ENCODE measurements at regions not wholly inside any gene's neighbourhood (a gene's known extent, or its start where the extent isn't known, plus 50 kb on each side); places are given as distances from the start of the nearest gene placed in this dataset.

DNA sequence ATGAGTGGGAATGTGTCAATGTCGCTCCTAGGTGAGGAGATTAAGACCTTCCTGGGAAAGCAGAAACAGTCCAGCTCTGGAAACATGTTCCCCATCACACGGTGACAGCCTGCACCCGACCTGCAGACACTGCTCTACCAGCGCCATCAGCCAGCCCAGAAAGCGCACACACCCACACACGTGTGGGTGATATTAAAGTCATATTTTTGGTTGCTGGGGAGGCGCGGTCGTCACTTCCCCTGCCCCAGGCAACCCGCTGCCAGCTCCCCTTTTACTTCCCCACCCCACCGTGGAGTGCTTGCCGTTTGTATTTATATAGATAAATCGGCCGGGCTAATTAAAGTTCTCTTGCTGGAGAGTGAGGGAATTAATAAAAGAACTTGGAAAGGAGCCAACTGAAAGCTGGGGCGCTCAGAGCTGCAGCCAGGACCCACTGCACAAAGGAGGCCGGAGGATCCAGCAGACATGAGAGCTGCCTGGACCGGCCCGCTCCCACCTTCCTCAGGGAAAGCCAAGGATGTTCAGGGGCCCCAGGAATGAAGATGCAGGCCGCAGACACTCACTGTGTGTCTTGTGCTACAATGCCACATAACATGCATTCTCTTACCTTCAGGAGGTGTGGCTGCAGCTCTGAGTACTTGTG, 145.2 kb upstream of the UNC5B start:
- WGBS (ENCODE audit: insufficient coverage, low coverage, low lambda C conversion rate, missing lambda C conversion rate) = 62% methylated on average over 13 of the region's 19 CpGs
- H3K4me1 ChIP-seq = no peaks in the 10 kb centered on the region
- no peaks in the 10 kb centered on the region for H3K9me3 ChIP-seq
- ATAC-seq = no peak
- TF ChIP-seq POLR2A (IDR thresholded peaks at IDR 0.05) = no peak
- H3K27ac ChIP-seq = no peak overlapping the region
- no peak for DNase-seq
- intact Hi-C loops (cut with DNase I) = no loop called here
- H3K27me3 ChIP-seq = no peaks in the 10 kb centered on the region
- no peak overlapping the region for H3K4me3 ChIP-seq
- no peaks in the 10 kb centered on the region for H3K36me3 ChIP-seq

DNA sequence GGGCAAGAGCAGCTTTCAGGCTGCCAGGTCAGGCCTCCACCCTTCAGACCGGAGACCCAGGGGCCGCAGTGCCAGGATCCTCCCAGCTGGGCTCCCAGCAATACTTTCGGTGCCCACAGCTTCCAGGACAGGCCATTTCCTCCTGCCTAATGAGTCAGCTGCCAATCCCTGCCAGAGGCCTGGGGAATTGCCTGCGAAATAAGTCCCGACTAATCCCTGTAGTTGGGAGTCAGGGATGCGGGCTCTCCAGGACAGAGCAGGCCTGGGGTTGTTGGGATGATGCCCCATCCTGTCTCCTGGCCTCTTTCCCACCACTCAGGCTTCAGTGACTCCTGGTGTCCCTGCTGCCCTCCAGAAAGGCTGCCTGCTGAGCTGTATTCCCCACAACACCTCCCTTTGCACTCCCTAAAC, 143.5 kb upstream of the UNC5B start:
- DNase-seq (no peak), ATAC-seq (no peak)
- H3K27ac ChIP-seq = no peak overlapping the region
- intact Hi-C loops (cut with DNase I) = no loop called here
- H3K4me1 ChIP-seq = no peaks in the 10 kb centered on the region
- H3K9me3 ChIP-seq = no peaks in the 10 kb centered on the region
- no peaks in the 10 kb centered on the region for H3K27me3 ChIP-seq
- no peaks in the 10 kb centered on the region for H3K36me3 ChIP-seq
- WGBS (ENCODE audit: insufficient coverage, low coverage, low lambda C conversion rate, missing lambda C conversion rate) = 76% methylated on average over 2 of the region's 6 CpGs
- TF ChIP-seq, protein P1, sequence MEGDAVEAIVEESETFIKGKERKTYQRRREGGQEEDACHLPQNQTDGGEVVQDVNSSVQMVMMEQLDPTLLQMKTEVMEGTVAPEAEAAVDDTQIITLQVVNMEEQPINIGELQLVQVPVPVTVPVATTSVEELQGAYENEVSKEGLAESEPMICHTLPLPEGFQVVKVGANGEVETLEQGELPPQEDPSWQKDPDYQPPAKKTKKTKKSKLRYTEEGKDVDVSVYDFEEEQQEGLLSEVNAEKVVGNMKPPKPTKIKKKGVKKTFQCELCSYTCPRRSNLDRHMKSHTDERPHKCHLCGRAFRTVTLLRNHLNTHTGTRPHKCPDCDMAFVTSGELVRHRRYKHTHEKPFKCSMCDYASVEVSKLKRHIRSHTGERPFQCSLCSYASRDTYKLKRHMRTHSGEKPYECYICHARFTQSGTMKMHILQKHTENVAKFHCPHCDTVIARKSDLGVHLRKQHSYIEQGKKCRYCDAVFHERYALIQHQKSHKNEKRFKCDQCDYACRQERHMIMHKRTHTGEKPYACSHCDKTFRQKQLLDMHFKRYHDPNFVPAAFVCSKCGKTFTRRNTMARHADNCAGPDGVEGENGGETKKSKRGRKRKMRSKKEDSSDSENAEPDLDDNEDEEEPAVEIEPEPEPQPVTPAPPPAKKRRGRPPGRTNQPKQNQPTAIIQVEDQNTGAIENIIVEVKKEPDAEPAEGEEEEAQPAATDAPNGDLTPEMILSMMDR (IDR thresholded peaks at IDR 0.05) = no peak
- no peak for TF ChIP-seq POLR2A (IDR thresholded peaks at IDR 0.05)
- H3K4me3 ChIP-seq = no peak overlapping the region

DNA sequence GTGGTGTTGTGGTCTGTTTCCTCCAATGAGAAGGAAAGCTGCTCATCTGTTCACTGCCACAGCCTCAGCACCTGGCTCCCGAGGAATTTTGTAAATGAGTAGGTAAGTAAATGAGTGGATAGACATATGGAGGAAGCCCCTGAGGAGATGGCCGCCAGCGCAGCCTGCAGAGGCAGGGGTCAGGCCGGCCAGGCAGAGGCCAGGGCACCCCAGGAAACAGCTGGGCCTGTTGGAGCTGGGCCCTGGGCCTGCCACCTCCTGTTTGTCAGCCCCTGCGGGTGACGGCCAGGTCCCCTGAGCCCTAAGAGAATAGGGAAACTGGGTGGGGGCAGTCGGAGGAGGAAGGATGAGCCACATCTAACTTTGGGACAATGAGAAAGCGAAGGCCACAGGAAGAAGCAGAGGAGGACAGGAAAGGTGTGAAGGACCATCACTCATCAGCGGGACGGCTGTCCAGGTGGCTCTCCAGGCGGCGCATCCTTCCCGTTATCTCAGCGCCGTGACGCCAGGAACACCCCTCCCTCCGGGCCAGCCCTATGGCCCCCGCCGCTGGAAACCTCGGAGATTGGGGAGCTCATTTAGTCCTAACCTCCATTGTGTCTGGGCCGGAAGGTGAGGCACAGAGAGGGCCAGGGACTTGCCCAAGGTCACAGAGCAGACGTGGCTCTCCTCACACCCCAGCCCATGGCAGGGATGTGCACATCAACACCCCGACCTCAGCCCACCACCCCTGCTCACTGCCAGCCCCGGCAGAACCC, 142.3 kb upstream of the UNC5B start:
- DNase-seq (no peak), ATAC-seq (no peak)
- no peaks in the 10 kb centered on the region for H3K27me3 ChIP-seq
- intact Hi-C loops (cut with DNase I) = no loop called here
- 68% methylated on average over 19 of the region's 24 CpGs for WGBS (ENCODE audit: insufficient coverage, low coverage, low lambda C conversion rate, missing lambda C conversion rate)
- no peak overlapping the region for H3K27ac ChIP-seq
- no peak overlapping the region for H3K4me3 ChIP-seq
- H3K36me3 ChIP-seq = no peaks in the 10 kb centered on the region
- H3K4me1 ChIP-seq = no peaks in the 10 kb centered on the region
- TF ChIP-seq POLR2A (IDR thresholded peaks at IDR 0.05) = no peak
- TF ChIP-seq, protein P1 (IDR thresholded peaks at IDR 0.05) = no peak
- no peaks in the 10 kb centered on the region for H3K9me3 ChIP-seq

DNA sequence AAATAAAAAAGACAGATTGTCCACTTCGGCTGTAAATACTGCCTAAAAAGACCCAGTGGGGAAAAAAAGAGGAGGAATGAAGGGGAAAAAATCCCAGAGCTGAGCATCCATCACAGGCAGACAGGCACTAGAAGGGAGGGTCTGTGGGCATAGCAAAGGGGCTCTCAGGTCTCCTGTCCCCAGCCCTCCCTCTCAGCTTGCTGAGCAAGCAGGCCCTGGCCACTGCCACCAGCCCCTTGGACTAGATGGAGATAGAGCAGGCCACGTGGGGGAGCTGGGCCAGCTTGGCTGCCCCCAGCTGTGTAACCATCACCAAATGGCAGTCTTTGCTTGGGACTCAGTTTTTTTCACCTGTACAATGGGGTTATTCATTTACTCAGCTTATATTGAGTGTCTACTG, 141.6 kb upstream of the UNC5B start:
- H3K27ac ChIP-seq = no peak overlapping the region
- intact Hi-C loops (cut with DNase I) = no loop called here
- TF ChIP-seq, protein P1 (IDR thresholded peaks at IDR 0.05) = no peak
- 50% methylated on average over 1 of the region's 2 CpGs for WGBS (ENCODE audit: insufficient coverage, low coverage, low lambda C conversion rate, missing lambda C conversion rate)
- ATAC-seq (no peak), DNase-seq (no peak)
- no peak overlapping the region for H3K4me3 ChIP-seq
- no peaks in the 10 kb centered on the region for H3K9me3 ChIP-seq
- no peaks in the 10 kb centered on the region for H3K4me1 ChIP-seq
- no peaks in the 10 kb centered on the region for H3K27me3 ChIP-seq
- no peaks in the 10 kb centered on the region for H3K36me3 ChIP-seq

DNA sequence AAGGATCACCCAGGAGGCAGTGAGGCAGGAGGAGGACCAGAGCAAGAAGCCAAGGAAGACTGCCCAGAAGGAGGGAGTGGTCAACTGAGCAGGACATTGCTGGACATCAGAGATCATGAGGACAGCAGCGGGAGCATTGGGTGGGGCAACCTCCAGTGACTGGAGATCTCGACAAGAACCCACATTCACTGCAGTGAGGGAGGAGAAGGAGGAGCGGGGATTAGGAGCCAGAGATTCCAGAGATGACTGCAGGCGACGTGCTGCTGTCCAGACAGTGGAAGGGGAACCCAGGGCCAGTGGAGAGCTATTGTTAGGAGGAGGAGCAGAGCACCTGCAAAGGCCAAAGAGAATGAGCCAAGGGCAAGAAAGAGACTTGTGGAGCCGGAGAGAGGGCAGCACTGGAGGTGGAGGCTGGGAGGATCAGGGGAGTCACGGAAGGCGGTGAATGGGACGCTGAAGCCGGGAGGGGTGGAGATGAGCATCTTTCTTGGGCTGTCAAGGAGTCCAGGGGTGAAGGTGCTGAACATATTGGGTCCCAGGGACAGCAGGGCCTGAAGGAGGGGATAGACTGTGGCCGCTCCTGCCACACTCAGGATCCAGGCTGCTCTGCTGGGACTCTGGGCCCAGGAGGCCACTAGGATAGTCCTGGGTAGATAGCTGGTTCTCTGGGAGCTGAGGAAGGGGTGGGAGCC, 140.1 kb upstream of the UNC5B start:
- DNase-seq (peak in 1 of 3 donors; percentile 29), ATAC-seq (no peak)
- Histone ChIP-seq H3K36me3 (no peaks in the 10 kb centered on the region), H3K4me1 (no peaks in the 10 kb centered on the region), H3K27me3 (no peaks in the 10 kb centered on the region), H3K27ac (no peak overlapping the region), H3K9me3 (no peaks in the 10 kb centered on the region), H3K4me3 (no peak overlapping the region)
- intact Hi-C loops (cut with DNase I) = no loop called here
- TF ChIP-seq, protein P1 (IDR thresholded peaks at IDR 0.05) = no peak
- no peak for TF ChIP-seq POLR2A (IDR thresholded peaks at IDR 0.05)
- WGBS (ENCODE audit: insufficient coverage, low coverage, low lambda C conversion rate, missing lambda C conversion rate) = 70% methylated on average over 8 of the region's 11 CpGs

All from right lobe of liver (tissue), 6 donors.